Stimulated activated naive CD4-positive, alpha-beta T cell (primary cell): ENCODE measurements at regions not wholly inside any gene's neighbourhood (a gene's known extent, or its start where the extent isn't known, plus 50 kb on each side); places are given as distances from the start of the nearest gene placed in this dataset.
"Not testable (repeated sequence)": the region's sequence is repeated elsewhere in the genome, so short reads cannot be mapped to it uniquely, and the experiment has no call there.

ENCODE experiments used
- DNase-seq, 6 experiments: peaks; one replicate each; lab custom pipeline; 2025; lab: John Stamatoyannopoulos, UW

DNA sequence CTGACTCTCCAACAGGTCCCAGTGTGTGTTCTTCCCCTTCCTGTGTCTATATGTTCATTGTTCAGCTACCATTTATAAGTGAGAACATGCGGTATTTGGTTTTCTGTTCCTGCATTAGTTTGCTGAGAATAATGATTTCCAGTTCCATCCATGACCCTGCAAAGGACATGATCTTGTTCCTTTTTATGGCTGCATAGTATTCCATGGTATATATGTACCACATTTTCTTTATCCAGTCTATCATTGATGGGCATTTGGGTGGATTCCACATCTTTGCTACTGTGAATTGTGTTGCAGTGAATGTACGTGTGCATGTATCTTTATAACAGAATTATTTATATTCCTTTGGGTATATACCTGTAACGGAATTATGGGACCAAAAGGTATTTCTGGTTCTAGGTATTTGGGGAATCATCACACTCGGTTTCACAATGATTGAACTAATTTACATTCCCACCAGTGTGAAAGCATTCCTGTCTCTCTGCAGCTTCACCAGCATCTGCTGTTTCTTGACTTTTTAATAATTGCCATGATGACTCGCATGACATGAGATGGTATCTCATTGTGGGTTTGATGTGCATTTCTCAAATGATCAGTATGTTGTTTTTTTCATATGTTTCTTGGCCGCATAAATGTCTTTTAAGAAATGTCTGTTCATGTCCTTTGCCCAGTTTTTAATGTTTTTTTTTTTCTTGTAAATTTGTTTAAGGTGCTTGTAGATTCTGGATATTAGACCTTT lies 60.2 kb downstream of the LSMEM1 start:
- no peak for DNase-seq

DNA sequence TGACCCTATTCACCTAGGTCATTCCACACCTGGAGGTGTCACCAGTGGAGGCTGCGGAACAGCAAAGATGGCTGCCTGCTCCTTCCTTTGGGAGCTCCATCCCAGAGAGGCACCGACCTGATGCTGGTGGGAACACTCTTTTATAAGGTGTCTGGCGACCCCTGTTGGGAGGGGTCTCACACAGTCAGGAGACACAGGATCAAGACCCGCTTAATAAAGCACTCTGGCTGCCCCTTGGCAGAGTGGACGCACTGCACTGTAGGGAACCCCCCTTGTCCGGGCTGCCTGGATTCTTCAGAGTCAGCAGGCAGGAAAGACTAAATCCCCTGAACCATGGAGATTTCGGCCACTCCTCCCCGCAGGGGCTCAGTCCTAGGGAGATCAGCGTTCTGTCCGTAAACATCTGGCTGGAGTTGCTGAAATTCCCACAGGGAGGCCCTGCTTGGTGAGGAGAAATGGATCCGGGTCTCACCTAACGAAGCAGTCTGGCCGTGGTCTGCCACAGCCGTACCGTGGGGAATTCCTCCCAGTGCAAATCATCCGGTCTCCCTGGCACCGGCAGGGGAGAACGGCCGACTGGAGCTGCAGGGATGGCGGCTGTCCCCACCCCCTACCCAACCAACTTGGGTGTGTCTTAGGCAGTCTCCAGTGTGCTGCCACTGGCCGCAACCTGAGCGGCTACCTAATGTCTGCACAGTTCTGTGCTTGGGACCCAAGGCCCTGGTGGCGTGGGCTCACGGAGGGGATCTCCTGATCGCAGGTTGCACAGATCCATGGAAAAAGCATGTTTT lies 66.1 kb downstream of the LSMEM1 start:
- DNase-seq: no peak

DNA sequence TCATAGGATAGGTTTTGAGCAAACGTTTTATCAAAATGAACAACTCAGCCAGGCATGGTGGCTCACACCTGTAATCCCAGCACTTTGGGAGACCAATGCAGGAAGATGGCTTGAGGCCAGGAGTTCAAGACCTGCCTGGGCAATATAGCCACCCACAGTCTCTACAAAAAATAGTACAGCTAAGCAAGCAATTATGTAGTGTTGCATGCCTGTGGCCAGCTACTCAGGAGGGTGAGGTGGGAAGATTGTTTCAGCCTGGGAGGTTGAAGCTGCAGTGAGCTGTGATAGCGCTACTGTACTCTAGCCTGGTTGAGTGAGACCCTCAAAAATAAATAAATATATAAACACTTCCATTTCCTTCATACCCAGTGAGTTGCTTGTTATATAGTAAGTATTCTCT lies 67.1 kb downstream of the LSMEM1 start:
- DNase-seq: no peak

DNA sequence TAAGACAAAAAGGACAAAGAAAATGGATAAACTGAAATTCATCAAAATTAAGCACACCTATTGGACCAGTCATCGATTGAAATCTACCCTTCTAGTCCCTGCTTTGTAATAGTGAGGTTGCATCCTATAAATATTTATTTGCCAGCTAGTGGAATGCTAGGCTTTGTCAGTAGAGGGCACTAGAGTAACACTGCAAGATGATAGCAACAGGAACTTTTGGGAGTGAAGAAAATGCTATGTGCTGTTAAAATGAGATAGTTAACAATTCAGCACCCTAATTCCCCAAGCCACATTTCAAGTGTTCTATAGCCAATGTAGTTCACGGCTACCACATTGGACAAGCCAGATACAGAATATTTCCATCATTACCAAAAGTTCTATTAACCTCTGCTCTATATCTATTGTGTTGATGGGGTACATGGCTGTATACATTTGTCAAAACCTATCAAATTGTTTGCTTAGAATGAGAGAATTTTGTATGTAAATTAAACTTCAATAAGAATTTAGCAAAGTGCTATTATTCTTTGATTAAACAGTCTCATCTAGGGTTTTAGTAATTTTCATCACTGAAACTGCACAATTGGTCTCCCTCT lies 69.8 kb downstream of the LSMEM1 start:
- DNase-seq: peak in 4 of 6 experiments; percentile 2 to 48 (median 35)

DNA sequence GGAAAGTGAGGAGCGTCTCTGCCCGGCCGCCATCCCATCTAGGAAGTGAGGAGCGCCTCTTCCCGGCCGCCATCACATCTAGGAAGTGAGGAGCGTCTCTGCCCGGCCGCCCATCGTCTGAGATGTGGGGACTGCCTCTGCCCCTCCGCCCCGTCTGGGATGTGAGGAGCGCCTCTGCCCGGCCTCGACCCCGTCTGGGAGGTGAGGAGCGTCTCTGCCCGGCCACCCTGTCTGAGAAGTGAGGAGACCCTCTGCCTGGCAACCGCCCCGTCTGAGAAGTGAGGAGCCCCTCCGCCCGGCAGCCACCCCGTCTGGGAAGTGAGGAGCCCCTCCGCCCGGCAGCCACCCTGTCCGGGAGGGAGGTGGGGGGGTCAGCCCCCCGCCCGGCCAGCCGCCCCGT lies 70.7 kb downstream of the LSMEM1 start:
- DNase-seq: not testable (repeated sequence)

DNA sequence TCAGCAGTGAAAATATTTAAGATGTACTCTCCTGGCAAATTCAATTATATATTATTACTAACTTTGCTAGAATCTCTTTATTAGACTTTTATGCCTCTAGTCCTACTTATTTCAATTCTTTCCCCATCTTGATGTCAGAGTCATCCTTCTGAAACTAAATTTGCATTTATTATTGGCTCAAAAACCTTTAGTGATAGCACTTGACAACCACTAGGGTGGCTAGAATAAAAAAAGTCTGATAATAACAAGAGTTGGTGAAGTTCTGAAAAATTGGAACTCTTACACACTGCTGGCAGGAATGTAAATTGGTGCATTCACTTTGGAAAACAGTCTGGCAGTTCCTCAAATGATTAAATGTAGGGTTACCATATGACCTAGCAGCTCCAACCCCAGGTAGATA lies 73.8 kb downstream of the LSMEM1 start:
- DNase-seq: no peak

DNA sequence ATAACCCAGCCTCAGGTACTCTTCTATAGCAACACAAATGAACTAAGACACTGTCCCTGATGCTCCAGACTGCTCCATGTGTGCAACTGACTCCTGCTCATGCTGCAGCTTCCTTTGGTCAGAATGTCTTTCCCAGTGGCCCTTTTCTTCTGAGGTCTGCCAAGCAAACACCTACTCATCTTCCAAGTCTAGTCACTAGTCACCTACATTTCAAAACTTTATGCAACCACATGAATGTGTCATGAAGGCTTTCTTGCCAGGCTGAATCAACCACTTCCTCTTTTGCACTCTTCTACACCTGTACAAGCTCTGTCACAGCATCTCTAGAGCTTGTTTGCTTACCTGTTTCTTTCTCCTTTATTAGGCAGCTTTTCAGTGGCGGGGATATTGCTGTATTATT lies 75.8 kb downstream of the LSMEM1 start:
- DNase-seq: peak in 1 of 6 experiments; percentile 20

DNA sequence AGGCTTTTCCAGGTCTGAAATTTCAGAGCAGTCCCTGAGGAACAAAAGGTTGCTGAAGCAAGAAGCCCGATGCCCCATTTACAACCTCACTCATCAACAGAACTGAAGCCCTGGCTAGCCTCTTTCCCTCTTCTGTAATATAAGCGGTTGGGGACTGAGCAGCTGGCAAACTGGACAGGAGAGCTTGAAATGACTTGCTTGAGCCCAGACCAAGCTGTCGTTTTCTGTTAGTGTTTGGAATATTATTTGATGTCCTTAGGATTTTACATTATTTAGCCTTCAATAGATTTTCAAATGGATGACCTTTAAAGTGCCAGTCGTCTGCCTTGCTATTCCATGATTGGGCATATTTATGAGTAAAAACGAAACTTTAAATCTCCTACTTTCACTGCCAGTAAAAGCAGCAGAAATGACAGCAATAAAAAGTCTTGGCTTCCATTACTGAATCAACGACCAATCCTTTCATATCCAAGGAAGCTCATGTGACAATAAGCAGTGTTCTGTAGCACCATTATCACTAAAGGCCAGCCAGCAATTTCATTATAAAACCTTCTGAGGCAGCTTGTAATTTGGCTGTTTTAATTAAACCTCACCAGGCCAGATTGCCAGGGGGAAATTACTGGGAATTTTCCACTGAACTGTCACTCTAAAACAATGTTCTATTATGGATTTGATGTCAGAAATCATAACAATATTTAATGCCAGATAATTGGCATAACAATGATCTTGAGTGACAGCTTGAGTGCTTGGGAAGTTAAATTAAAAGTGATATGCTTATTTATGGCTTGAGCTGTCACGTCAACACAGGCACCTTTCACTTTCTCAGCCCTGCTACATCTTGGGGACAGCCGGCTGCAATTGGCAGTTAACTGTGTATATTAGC lies 85.9 kb downstream of the LSMEM1 start:
- DNase-seq: no peak

DNA sequence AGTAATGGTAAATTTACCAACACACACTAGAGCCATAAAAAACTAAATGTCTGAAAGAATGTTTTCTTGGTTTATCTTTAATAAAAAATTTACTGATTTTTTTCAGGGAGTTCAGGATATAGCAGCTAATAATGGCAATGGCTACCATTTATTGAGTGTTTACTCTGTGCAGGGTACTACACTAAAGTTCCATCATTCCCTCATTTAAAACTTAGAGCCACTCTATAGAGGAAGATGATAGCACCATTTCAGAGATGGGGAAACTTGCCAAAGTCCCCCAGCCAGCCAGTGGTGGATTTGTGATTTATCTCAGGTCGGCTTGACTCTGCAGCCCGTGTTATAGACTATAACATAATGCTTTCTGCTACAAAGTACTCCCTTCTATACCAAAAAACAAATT lies 86.6 kb downstream of the LSMEM1 start:
- no peak for DNase-seq

DNA sequence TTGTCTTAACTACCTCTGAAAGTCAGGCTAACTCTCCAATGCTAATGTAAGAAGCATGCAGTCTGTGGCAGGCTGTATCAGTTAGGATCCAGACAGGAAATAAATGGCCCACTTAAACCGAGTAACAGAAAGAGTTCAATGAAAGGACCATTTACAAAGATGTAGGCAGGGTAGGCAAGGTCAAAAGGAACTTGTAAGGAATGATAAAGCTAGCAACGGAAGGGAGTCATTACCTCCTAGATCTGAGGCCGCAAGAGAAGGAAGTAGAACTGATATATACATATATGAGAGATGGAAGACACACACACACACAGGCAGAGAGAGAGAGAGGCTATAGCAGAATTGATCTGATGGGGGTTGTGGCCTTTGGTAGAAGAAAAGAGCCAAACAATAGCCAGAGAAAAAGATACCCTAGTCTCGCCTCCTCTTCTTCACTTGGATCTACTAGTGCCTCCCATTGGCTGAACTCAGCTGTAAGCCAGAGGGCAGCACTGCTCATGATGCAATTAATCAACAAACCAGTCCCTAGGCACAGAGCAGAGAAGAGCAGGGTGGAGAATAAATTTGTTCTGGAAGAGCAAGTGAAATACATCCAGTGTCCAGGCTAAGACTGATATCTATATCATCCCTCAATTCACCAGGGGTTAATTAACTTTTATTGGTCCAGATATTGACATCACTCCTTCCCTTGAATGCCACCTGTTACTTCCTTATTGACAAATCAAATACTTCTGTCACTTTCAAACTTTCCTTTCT lies 91.2 kb downstream of the LSMEM1 start:
- no peak for DNase-seq

DNA sequence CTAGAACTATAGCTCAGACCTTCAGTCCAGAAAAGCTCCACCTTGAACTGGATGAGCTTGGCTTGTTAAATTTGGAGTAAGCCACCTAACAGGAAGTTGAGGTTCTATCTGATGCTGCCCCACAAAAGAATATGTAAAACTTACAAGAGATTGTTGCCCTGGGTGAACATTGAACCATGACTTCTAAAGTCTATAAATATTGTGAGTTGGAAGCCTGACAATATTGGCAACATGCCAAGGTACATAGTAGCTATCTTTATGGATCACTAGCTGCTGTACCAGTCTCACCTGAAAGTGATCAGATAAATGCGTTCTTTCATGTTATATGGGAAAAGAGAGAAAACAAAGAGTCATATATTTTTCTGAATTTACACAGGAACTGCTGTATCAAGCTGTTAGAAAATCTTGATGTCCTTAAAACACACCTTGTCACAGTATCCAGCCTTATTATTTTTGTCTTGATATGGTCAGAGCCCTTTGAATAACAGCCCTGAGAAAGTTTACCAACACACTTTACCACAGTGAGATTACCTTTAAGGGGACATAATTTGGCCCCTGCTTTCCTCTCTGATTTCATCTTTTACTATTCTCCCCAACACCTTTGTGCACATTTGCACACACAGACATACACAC lies 92.0 kb downstream of the LSMEM1 start:
- peak in 1 of 6 experiments; percentile 9 for DNase-seq

DNA sequence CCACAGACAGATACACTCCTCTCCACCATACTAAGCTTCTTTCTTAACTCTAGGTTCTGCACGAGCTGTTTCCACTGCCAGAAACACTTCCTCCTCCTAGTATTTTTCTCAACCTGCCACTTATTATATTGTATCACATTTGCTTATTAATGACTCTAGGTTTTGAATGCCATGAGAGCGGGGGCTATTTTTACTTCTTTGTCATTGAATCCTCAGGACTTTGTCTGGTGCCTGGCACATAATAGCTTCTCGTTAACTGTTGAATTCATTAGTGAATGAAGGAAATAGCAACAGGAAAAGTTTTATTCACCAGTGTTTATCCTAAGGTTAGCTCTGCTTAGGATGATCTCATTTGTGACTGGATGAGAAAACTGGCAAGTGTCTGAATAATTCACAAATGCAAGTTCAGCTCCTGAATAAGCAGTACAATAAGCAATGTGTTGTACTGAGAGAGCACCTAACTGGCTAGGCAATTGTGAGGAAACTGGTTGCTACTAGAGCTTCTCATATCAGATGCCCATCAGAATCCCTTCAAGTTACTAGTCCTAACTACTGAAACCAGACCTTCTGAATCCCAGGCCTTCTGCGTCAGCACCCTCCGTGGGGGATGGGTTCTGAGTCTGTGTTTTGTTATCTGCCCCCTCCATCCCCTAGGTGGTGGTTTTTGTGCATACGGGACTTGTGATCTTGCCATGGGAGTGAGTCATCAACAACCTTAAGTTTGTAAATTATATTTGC lies 92.7 kb downstream of the LSMEM1 start:
- no peak for DNase-seq

DNA sequence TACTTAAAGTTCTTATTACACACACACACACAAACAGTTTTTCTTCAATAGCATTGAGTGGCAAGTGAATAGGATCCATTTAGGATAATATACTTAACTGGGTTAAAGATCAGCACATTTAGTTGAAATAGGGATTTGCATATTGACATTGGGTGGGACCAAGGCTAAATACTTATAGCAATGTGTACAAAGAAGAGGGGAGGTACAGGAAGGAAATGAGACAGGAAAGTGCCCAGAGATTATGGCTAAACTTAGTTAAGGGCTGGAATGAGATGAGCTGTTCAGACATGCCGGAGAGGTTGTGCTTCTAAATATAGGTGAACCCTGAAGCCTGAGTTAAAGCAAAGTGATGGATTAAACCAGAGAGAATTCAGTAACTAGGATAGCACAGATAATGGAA lies 95.1 kb downstream of the LSMEM1 start:
- no peak for DNase-seq

DNA sequence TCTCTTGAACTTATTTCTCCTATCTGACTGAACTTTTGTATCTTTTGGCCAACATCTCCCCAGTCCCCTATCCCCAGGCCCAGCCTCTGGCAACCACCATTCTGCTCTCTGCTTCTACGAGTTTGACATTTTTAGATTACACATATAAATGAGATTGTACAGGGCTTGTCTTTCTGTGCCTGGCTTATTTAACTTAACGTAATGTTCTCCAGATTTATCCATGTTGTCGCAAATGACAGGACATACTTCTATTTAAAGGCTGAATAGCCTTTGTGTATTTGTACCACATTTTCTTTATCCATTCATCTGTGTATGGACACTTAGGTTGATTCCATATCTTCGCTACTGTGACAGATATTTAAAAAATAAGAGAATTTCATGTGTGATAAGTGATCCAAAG lies 98.6 kb downstream of the LSMEM1 start:
- no peak for DNase-seq

DNA sequence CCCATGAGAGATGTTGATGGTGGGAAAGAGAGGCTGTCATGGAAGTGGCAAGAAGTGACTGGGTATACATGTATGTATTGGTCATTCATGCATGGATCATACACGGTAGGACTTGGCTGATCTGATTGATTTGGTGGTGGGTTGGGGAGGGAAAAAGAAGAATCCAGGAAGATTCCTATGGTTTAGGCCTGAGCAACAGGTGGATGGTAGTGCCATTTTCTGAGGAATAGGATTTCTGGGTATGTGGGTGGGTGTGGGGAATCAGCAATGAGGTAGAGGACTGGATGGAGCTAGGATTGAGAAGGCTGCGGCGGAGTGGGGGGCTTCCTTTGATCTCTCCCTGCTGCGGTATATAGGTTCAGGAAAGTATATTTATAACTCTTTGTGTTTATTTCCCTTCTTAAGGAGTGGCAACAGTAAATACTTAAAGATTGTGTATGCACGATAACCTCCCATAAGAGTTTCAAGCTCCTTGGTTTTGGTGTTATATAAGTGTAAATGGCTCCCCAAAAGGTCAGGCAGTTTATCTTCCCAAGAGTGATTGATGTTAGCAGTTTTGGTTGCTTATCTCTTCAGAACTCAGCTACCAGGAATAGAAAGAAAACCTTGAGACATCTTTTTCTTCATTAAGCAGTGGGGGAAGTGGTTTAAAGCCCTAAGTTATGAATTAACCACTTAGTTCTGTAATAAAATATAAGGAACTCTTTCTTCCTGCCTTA lies 100.1 kb downstream of the LSMEM1 start:
- DNase-seq: no peak

DNA sequence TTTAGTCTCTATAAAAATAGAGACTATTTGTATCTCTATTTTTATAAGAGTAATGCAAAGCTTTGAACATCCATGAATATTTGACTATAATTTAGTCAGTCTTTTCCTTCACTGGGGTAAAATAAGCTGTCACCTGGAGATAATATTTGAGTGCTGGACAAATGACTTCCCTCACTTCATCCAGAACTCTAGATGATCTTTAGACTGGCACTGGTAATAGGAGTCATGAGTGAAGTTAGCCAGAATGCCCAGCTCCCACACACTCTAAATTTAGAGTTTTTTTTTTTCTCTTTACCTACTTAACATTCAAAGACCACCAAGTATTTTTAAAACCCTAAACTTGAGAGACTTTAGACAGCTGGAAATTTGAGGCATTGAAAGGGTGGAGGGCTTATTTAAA lies 100.7 kb downstream of the LSMEM1 start:
- DNase-seq: no peak

DNA sequence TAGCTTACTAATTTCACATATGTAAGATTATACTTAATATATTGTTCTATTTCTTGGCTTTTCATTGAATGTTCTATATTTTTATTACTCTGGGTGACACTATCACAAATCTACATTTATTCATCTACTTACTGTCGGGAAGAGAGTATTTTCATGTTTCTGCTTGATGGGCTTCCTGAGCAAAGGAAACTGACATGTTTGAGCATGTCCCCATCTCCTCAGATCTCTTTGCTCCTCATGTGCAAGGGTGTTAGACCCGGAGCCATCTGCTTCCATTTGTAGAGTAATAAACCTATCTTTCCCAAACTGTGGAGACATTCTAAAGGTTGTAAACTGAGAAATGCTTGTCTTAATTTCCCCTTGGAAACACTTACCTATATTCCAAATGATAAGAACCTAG lies 103.5 kb downstream of the LSMEM1 start:
- DNase-seq: no peak

DNA sequence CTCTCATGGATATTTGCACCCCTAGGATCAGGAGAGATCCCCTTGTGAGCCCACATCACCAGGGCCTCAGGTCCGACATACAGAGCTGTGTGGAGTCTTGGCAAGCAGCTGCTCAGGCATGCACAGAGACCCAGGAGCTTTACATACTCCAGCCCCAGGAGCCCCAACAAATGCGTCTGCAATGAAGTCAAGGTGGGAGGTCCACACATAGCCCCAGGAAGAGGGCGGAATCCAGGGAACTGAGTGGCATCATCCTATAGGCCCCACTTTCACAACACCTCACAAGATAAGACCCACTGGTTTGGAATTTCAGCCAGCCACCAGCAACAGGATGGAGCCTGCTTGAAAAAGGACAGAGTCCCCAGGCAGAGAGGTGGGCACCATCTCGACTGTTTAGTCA lies 106.7 kb downstream of the LSMEM1 start:
- no peak for DNase-seq

DNA sequence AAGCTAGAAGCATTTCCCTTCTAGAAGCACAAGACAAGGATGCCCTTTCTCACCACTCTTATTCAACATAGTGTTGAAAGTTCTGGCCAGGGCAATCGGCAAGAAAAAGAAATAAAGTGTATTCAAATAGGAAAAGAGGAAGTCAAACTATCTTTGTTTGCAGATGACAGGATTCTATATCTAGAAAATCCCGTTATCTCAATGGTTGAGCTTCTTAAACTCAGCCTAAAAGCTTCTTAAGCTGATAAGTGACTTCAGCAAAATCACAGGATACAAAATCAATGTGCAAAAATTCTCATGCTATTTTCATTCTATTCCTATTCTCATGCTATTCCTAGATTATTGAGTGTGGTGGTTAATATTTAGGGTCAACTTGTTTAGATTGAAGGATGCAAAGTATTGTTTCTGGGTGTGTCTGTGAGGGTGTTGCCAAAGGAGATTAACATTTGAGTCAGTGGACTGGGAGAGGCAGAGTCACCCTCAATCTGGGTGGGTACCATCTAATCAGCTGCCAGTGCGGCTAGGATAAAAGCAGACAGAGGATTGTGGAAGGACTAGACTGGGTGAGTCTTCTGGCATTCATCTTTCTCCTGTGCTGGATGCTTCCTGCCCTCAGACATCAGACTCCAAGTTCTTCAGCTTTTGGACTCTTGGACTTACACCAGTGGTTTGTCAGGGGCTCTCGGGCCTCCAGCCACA lies 111.9 kb downstream of the LSMEM1 start:
- DNase-seq: not testable (repeated sequence)
